ENCODE measurements at regions not wholly inside any gene's neighbourhood (a gene's known extent, or its start where the extent isn't known, plus 50 kb on each side); places are given as distances from the start of the nearest gene placed in this dataset.

DNA sequence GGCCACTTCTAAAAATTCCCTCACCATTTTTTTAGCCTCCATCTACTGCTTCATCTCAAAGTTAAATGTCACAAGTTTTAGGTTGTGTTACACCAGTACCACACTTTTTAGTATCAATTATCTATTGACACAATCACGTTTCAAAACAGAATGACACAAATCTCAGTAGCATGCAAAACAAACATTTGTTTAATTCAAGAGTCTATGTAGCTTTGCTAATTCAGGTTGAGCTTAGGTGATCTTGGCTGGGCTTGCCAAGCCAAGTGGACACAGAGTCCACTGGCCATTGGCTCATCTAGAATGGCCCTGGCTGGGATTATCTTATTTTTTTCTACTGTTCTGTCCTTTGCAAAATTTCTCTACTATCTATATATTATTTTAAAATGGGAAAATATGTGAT, 61.9 kb upstream of the JAK2 start:
- POLR2A ChIA-PET (ENCODE audit: partially characterized antibody) = no interaction called here
- TF ChIP-seq CHD2 (IDR thresholded peaks at IDR 0.05; ENCODE audit: low read length) (no peak), JUN (IDR thresholded peaks at IDR 0.05; ENCODE audit: low read depth, low read length) (no peak), CTBP2 (IDR thresholded peaks at IDR 0.05; ENCODE audit: borderline replicate concordance, insufficient read depth, insufficient read length, low read length) (no peak), CBX5 (IDR thresholded peaks at IDR 0.05; ENCODE audit: low read depth, low read length) (no peak), KDM4A (IDR thresholded peaks at IDR 0.05; ENCODE audit: low read depth, low read length, severe bottlenecking) (no peak), GABPA (IDR thresholded peaks at IDR 0.05; ENCODE audit: borderline replicate concordance, insufficient read depth, low read length) (no peak), SUZ12 (IDR thresholded peaks at IDR 0.05; ENCODE audit: low read length) (no peak), CHD1 (IDR thresholded peaks at IDR 0.05; ENCODE audit: low read depth, low read length) (no peak), FOSL1 (IDR thresholded peaks at IDR 0.05; ENCODE audit: insufficient read depth, low read depth, low read length) (no peak), CBX8 (IDR thresholded peaks at IDR 0.05; ENCODE audit: borderline replicate concordance, low read depth, low read length) (no peak), SAP30 (IDR thresholded peaks at IDR 0.05; ENCODE audit: insufficient read depth, insufficient replicate concordance, low read length) (no peak)
- TF ChIP-seq, protein P1, sequence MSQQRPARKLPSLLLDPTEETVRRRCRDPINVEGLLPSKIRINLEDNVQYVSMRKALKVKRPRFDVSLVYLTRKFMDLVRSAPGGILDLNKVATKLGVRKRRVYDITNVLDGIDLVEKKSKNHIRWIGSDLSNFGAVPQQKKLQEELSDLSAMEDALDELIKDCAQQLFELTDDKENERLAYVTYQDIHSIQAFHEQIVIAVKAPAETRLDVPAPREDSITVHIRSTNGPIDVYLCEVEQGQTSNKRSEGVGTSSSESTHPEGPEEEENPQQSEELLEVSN (IDR thresholded peaks at IDR 0.05) = no peak
- TF ChIP-seq, protein P2, sequence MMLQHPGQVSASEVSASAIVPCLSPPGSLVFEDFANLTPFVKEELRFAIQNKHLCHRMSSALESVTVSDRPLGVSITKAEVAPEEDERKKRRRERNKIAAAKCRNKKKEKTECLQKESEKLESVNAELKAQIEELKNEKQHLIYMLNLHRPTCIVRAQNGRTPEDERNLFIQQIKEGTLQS (IDR thresholded peaks at IDR 0.05; ENCODE audit: insufficient read depth, low read depth, low read length) = no peak

More for the DNA sequence above, 61.9 kb upstream of the JAK2 start:
- Histone ChIP-seq H3K9me3 (ENCODE audit: insufficient read depth in 2 of 2, low read depth in 1 of 2, low read length in 1 of 2) (peaks cover 15 to 19% of the 10 kb centered on the region in 2 experiments), H4K8ac (ENCODE audit: extremely low read depth, insufficient read depth, low read length) (no peak overlapping the region), H4K91ac (replicated peaks; ENCODE audit: insufficient read length, low read length) (no peak overlapping the region), H3K18ac (ENCODE audit: extremely low read depth, low read length) (no peak overlapping the region), H4K20me1 (replicated peaks in 1 of 2; ENCODE audit: control insufficient read depth in 1 of 2, insufficient read depth in 2 of 2, low read length in 2 of 2) (no peaks in the 10 kb centered on the region), H3K36me3 (ENCODE audit: control insufficient read depth in 2 of 4, insufficient read depth in 4 of 4, low read length in 3 of 4) (peaks cover 0 to 3% (median 0%) of the 10 kb centered on the region in 4 experiments; a peak in 1 of 8 replicates), H3K4ac (replicated peaks; ENCODE audit: insufficient read length, low read depth, low read length) (no peak overlapping the region), H3K23me2 (ENCODE audit: low read depth, low read length) (no peaks in the 10 kb centered on the region), H4K5ac (ENCODE audit: insufficient read length, low read depth, low read length) (no peak overlapping the region), H3K4me1 (replicated peaks in 1 of 4; ENCODE audit: control insufficient read depth in 3 of 4, insufficient read depth in 4 of 4, low read length in 3 of 4) (peaks cover 0 to 4% (median 1%) of the 10 kb centered on the region in 4 experiments; a peak in 3 of 7 replicates), H2AFZ (ENCODE audit: low read length) (no peak overlapping the region), H3K79me2 (ENCODE audit: control insufficient read depth in 1 of 2, insufficient read depth in 2 of 2, low read length in 2 of 2) (no peaks in the 10 kb centered on the region), H2BK120ac (replicated peaks; ENCODE audit: low read depth, low read length) (no peak overlapping the region), H2BK5ac (ENCODE audit: low read depth, low read length) (no peak overlapping the region), H2BK15ac (ENCODE audit: low read length) (no peak overlapping the region), H3K4me3 (ENCODE audit: extremely low read depth in 1 of 4, insufficient read depth in 2 of 4, low read depth in 3 of 4, low read length in 4 of 4) (no peak overlapping the region), H2BK12ac (ENCODE audit: low read depth, low read length) (no peak overlapping the region), H3K23ac (ENCODE audit: insufficient read length) (no peak overlapping the region), H3K9ac (replicated peaks in 1 of 4; ENCODE audit: extremely low read depth in 1 of 4, low read depth in 3 of 4, low read length in 3 of 4) (no peak overlapping the region), H3K14ac (ENCODE audit: insufficient read length) (no peak overlapping the region), H3K27ac (ENCODE audit: low read depth, low read length) (no peak overlapping the region), H3K56ac (replicated peaks; ENCODE audit: insufficient read length, low read depth, low read length) (no peak overlapping the region), H2BK20ac (ENCODE audit: low read length) (no peak overlapping the region), H3K79me1 (ENCODE audit: low read depth, low read length) (no peaks in the 10 kb centered on the region), H3K27me3 (replicated peaks in 1 of 4; ENCODE audit: control insufficient read depth in 3 of 4, extremely low read depth in 1 of 4, insufficient read depth in 3 of 4, low read length in 3 of 4) (no peaks in the 10 kb centered on the region), H3K4me2 (ENCODE audit: insufficient read depth in 1 of 2, low read depth in 2 of 2, low read length in 2 of 2) (no peak overlapping the region), H2AK5ac (ENCODE audit: low read depth, low read length) (no peak overlapping the region)
- DNase-seq (ENCODE audit: low read depth in 1 of 2, low spot score in 2 of 2) = no peak
- FAIRE-seq = no peak
- CTCF ChIA-PET (ENCODE audit: partially characterized antibody) = interaction anchor here (0.9 to 1.9 kb wide), 3 partner anchors 41 to 164 kb away, joined by 3 to 4 read pairs (median 3); no protein-coding TSS in a partner anchor
- 90% methylated on average over 1 of the region's 1 CpG; no CpG with 5 or more reads in 1 of the 2 experiments for WGBS, 2 experiments (ENCODE audit: extremely low coverage in 1 of 2, insufficient coverage in 1 of 2, insufficient read length in 1 of 2, insufficient replicate concordance in 2 of 2, low coverage in 1 of 2, low lambda C conversion rate in 2 of 2, missing lambda C conversion rate in 1 of 2)

Measured in H1 (cell line).